Endothelial cell (in vitro differentiated cells): ENCODE measurements at regions not wholly inside any gene's neighbourhood (a gene's known extent, or its start where the extent isn't known, plus 50 kb on each side); places are given as distances from the start of the nearest gene placed in this dataset.

Source experiments
- DNase-seq: peaks from one replicate; pipeline ENCODE4 v3.0.0; 2021; ENCODE audit warnings: low spot score
- H3K27ac Mint-ChIP-seq: one replicate; pipeline ENCODE4 v1.8.0; 2021; ENCODE audit warnings: mixed read lengths, inconsistent platforms; ENCODE audit not compliant: unreplicated experiment
- H3K27me3 Mint-ChIP-seq: one replicate; pipeline ENCODE4 v1.8.0; 2021; ENCODE audit warnings: mild to moderate bottlenecking, moderate library complexity, mixed read lengths, inconsistent platforms; ENCODE audit not compliant: unreplicated experiment
- H3K36me3 Mint-ChIP-seq: one replicate; pipeline ENCODE4 v1.8.0; 2021; ENCODE audit warnings: mild to moderate bottlenecking, low read depth, mixed read lengths, inconsistent platforms; ENCODE audit not compliant: unreplicated experiment
- H3K4me1 Mint-ChIP-seq: one replicate; pipeline ENCODE4 v1.8.0; 2021; ENCODE audit warnings: mild to moderate bottlenecking, mixed read lengths, inconsistent platforms; ENCODE audit not compliant: unreplicated experiment
- H3K4me3 Mint-ChIP-seq: one replicate; pipeline ENCODE4 v1.8.0; 2021; ENCODE audit warnings: mild to moderate bottlenecking, mixed read lengths, inconsistent platforms; ENCODE audit not compliant: unreplicated experiment
- H3K9me3 Mint-ChIP-seq: one replicate; pipeline ENCODE4 v1.8.0; 2021; ENCODE audit warnings: mixed read lengths, inconsistent platforms; ENCODE audit not compliant: unreplicated experiment
- TF ChIP-seq, protein P1 (sequence below): fragments of 200-600 bp; sonication (generic); IDR thresholded peaks from one replicate; pipeline ENCODE4 v1.5.0; 2021; ENCODE audit warnings: antibody characterized with exemption; ENCODE audit not compliant: unreplicated experiment

DNA sequence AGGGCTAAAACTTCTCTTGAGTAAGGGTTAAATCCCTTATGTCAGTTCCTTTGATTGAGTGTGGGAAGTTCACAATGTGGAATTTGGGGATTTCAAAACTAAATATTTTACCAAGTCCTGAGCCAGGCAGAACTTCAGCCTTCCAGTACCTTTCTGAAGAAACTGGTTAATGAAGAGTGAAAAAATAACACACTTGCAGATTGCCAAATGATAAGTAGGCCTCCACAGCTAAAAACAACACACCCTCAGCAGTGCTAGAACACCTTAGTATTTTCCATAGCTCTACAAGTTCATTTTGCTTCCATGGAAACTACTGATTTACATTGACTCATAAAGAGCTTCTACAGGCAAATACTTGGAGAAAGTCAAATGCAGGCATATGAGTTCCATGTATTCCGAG is 326.8 kb downstream of the ZNF674 start:
- no peak for DNase-seq
- no peak overlapping the region for H3K4me3 Mint-ChIP-seq

DNA sequence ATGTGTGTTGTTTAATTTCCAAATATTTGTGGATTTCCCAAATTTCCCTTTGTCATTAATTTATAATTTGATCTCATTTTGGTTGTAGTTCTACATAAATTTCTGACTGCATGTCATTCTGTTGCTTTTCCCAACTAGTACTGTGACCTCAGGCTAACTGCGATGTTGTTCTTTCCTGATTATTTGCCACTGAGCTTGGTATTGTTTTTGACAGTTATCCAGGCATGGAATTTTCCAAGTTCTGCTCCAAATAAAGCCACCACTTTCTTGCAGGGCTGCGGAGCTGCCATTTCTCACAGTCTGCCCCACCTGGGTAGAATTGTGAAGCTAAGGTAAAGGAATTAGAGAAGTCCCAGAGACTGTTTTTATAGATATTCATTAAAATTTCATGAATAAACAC is 328.8 kb downstream of the ZNF674 start:
- no peaks in the 10 kb centered on the region for H3K27me3 Mint-ChIP-seq
- no peaks in the 10 kb centered on the region for H3K4me1 Mint-ChIP-seq
- H3K4me3 Mint-ChIP-seq, result no peak overlapping the region
- TF ChIP-seq, protein P1, sequence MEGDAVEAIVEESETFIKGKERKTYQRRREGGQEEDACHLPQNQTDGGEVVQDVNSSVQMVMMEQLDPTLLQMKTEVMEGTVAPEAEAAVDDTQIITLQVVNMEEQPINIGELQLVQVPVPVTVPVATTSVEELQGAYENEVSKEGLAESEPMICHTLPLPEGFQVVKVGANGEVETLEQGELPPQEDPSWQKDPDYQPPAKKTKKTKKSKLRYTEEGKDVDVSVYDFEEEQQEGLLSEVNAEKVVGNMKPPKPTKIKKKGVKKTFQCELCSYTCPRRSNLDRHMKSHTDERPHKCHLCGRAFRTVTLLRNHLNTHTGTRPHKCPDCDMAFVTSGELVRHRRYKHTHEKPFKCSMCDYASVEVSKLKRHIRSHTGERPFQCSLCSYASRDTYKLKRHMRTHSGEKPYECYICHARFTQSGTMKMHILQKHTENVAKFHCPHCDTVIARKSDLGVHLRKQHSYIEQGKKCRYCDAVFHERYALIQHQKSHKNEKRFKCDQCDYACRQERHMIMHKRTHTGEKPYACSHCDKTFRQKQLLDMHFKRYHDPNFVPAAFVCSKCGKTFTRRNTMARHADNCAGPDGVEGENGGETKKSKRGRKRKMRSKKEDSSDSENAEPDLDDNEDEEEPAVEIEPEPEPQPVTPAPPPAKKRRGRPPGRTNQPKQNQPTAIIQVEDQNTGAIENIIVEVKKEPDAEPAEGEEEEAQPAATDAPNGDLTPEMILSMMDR, result no peak
- DNase-seq, result no peak
- no peak overlapping the region for H3K27ac Mint-ChIP-seq
- no peaks in the 10 kb centered on the region for H3K36me3 Mint-ChIP-seq
- no peaks in the 10 kb centered on the region for H3K9me3 Mint-ChIP-seq

More for the DNA sequence above, 326.8 kb downstream of the ZNF674 start:
- Mint-ChIP-seq H3K27ac (no peak overlapping the region), H3K27me3 (no peaks in the 10 kb centered on the region), H3K4me1 (no peaks in the 10 kb centered on the region), H3K9me3 (no peaks in the 10 kb centered on the region), H3K36me3 (no peaks in the 10 kb centered on the region)
- TF ChIP-seq, protein P1, result no peak

DNA sequence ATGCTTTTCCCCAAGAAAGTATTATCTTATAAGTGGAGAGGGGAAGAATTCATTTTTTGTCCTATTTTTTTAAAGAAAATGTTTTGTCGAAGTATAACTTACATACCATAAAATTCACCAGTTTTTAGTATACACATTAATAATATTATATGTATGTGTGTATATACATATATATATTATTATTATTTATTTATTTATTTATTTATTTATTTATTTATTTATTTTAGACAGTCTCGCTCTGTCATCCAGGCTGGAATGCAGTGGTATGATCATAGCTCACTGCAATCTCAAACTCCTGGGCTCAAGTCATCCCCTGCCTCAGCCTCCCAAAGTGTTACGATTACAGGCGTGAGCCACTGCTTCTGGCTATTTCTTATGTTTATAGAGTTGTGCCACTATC is 334.1 kb downstream of the ZNF674 start:
- Mint-ChIP-seq H3K9me3 (no peaks in the 10 kb centered on the region), H3K4me3 (no peak overlapping the region), H3K27ac (no peak overlapping the region), H3K36me3 (no peaks in the 10 kb centered on the region), H3K4me1 (no peaks in the 10 kb centered on the region), H3K27me3 (no peaks in the 10 kb centered on the region)
- TF ChIP-seq, protein P1, result no peak
- no peak for DNase-seq

DNA sequence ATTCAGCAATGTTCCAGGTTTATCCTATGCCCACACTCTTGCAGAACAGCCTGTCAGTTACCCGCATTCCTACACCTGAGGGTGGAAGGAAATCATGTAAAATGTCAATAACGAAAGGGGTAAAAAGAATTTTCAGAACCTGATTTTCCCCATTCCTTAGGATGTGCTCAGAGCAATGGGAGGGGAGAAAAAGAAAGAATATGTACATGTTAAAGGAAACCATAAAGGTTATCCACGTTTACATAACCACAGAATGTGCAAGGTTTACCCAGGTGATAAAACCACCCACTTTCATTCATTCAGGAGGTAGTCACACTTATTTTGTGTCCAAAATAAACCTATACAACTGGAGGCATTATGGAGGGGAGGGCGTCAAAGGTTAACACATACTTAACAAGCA is 335.5 kb downstream of the ZNF674 start:
- H3K27ac Mint-ChIP-seq, result no peak overlapping the region
- H3K4me3 Mint-ChIP-seq, result no peak overlapping the region
- no peaks in the 10 kb centered on the region for H3K4me1 Mint-ChIP-seq
- DNase-seq, result no peak
- H3K9me3 Mint-ChIP-seq, result no peaks in the 10 kb centered on the region
- TF ChIP-seq, protein P1, result no peak
- H3K27me3 Mint-ChIP-seq, result no peaks in the 10 kb centered on the region
- H3K36me3 Mint-ChIP-seq, result no peaks in the 10 kb centered on the region

DNA sequence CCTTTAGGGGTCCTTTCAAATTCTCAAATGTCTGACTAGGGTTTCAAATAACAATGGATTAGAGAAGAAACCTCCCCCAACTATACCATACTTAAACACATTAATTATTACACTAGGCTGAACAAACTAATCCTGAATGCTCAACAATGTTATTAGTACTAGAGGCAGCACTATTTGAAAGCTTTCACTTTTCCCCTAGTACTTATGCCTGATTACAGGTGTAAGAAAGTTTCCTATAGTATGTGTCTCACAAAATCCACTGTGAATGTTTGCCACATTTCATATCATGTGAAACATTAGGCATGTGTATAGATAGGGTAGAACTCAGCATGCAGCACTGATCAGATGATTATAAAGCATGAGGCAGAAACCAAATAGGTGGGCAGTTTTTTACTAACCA is 336.2 kb downstream of the ZNF674 start:
- H3K27me3 Mint-ChIP-seq, result no peaks in the 10 kb centered on the region
- no peak overlapping the region for H3K4me3 Mint-ChIP-seq
- no peaks in the 10 kb centered on the region for H3K36me3 Mint-ChIP-seq
- H3K4me1 Mint-ChIP-seq, result no peaks in the 10 kb centered on the region
- H3K9me3 Mint-ChIP-seq, result no peaks in the 10 kb centered on the region
- DNase-seq, result no peak
- TF ChIP-seq, protein P1, result no peak
- no peak overlapping the region for H3K27ac Mint-ChIP-seq
